GM21619 (cell line): ENCODE measurements at regions not wholly inside any gene's neighbourhood (a gene's known extent, or its start where the extent isn't known, plus 50 kb on each side); places are given as distances from the start of the nearest gene placed in this dataset.

Experiments used
- ATAC-seq: cut with Tn5 transposase; IDR thresholded peaks from one replicate; pipeline ENCODE4 v1.9.1; 2021; ENCODE audit not compliant: unreplicated experiment

DNA sequence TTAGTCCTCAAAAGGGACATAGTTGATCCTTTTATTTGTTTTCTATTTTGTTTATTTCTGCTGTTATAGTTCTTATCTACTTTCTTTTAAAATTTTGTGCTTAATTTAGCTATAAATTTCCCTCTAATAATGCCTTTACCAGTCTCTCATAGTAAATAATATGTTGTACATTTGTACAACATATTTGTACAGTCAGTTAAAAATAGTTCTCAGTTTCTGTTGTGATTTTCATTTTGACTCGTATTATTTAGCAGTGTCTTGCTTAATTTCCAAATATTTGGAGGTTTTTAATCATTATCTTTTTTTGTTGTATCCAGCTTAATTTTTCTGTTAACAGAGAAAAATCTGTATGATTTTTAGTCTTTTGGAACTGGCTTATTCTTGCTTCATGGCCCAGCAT is 443.6 kb upstream of the TRIB2 start:
- ATAC-seq = no peak

DNA sequence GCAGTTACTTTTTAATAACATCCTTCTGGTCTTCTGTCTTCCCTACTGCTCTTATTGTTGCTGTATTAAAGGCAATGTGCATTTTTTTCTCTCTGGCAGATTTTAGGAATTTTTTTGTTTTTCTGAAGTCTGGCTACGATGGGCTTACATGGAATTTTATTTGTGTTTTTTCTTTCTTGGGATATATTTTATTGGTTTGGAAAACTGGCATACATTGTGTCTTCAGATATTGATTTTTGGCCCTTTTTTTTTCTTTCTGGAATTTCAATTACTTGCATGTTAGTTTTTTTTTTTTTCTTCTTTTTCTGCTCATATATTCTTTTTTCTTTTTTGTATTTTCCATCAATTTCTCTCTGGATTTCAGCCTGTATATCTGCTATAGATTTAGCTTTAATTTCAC is 442.1 kb upstream of the TRIB2 start:
- ATAC-seq = no peak

DNA sequence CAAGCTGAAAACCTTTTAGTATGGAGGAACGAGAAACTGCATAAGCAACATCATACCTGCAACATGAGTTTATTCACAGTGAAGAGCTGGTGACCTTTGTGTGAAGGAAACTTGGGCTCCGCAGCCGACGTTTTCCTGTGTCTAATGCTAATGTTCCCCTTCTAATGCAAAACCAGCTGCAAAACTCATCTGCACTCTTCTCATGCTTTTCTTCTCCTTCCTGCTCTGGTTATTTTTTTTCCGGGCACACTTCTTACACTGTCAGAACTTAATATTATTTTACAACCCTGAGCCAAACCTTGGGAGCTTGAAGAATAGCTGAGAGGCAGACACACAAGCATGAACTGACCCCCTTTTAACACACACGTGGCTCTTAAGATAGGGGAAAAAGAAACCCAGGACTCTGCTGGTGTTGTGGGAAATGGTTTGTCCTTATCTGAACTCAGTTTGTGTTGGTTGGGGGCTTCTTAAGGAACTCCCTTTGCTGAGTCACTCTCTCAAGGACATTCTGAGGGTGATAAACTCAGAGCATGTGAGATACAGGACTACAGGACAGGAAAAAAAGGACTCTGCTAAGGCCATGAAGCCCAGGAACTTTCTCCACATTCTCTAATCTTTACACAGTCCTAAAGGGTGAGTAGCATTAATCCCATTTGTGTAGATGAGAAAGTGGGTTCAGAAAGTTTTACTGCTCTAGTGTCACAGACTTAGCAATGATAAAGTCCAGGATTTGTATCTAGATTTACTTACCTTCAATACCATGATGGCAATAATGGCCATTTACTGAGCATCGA is 439.3 kb upstream of the TRIB2 start:
- no peak for ATAC-seq

DNA sequence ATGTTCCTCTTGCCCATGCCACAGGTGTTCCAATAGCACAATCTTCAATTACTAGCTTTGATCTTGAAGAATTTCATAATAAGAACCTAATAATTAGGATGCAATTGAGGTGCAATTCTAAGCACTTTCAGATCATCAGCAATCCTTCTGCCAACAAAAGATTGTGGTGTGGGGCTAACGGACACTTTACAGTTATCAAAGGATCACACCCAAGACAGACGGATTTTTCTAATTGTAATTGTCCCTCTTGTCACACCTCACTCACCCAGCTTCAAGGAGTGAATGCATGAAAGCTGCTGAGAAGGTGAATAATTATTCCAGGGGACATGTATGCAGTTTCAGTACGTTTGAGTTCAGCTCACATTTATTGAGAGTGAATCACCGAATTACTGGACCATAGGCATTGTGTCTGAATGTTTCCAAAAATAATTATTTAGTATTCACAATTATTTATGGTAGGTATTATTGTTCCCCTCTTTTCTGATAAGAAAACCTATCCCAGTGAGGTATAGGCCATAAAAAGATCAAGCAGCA is 438.5 kb upstream of the TRIB2 start:
- no peak for ATAC-seq

DNA sequence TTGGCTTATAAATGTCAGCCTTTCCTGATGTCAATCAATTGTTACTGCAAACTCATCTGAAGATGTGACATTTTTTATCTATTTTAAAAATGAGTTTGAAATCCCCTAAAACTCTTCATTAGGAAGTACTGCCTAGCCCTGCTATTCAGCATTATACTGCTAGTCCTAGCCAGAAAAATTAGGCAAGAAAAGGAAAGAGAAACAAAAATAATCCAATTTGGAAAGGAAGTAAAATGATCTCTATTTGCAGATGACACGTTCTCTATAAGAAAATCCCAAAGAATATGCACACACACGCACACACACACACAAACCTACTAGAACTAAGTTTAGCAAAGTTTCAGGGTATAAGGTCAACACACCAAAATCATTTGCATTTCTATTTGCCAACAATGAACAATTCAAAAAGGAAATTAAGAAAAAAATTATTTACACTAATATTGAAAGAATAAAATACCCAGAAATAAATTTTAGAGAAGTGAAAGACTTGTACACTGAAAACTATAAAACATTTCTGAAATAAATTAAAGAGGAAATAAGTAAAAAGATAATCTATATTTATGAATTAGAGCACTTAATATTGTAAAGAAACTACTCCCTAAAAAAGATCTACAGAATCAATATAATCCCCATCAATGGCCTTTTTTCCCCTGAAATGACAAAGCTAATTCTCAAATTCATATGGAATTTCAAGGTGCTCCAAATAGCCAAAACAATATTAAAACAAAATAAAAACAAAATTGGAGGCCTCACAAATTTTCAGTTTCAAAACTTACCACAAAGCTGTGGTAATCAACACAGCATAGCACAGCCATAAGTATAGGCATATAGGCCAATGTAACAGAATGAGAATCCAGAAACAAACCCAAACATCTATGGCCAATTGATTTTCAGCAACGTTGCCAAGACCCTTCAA is 433.7 kb upstream of the TRIB2 start:
- peak; percentile 74 for ATAC-seq

DNA sequence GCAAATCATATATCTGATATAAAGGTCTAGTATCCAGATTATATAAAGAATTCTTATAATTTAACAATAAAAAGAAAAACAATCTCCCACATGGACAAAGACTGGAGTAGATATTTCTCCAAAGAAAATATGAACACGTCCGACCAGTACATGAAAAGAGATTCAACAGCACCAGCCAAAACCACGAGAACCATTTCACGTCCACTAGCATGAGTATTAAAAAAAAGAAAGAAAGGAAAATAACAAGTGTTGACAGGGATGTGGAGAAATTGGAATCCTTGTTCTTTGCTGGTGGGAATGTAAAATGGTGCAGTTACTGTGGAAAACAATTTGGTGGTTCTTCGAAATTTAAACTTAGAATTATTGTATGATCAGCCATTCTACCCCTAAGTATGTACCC is 432.7 kb upstream of the TRIB2 start:
- no peak for ATAC-seq

DNA sequence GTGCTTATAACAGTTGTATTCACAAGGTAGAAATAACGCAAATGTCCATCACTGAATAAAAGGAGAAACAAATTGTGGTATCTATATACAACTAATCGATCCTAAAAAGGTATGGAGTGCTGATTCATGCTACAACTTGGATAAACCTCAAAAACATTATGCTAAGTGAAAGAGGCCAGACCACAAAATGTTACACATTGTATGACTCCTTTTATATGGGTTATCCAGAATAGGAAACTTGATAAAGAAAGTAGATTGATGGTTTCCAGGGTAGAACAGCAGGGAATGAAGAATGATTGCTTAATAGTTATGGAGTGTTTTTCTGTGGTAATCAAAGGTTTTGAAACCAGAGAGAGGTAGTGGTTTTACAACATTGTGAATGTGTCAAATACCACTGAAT is 432.2 kb upstream of the TRIB2 start:
- ATAC-seq = no peak

DNA sequence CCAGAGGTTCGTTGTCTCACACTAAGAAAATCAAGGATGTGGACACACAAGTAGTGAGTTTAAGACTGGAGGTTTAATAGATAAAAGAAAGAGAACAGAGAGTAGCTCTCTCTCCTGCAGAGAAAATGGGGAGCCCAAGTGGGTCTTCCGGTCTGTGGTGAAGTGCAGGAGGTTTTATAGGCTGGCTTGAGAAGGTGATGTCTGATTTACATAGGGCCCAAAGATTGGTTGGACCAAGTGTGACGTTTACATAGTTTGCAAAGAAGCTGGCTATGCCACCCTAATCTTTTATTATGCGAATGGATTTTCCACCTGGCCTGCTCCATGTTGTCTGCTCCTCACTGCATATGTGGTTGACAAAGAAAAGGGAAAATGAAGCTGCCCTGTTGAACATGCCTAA is 430.4 kb upstream of the TRIB2 start:
- no peak for ATAC-seq

DNA sequence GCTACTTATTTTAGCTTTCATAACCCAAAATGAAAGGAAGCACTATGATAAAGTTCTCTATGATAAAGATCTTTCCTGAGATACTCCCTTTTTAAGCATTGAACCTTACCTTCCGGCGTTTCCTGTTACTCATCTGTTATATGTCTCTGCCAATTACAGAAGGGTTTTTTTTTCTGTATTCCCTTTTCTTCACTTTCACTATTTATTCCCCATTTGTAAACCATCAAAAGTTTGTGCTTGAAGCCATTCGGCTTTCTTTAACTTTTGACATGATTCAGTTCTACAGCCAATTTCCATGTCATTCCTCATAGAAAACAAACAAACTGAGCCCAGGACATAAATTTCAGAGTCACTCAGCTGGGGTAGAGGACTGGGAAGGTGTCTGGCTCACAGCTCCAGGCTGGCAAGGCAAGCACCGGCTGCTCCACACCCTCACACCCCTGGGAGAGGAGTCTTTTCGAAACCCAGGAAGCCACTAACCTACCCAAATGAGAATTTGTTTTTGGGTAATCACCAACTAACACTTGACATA is 429.4 kb upstream of the TRIB2 start:
- no peak for ATAC-seq

DNA sequence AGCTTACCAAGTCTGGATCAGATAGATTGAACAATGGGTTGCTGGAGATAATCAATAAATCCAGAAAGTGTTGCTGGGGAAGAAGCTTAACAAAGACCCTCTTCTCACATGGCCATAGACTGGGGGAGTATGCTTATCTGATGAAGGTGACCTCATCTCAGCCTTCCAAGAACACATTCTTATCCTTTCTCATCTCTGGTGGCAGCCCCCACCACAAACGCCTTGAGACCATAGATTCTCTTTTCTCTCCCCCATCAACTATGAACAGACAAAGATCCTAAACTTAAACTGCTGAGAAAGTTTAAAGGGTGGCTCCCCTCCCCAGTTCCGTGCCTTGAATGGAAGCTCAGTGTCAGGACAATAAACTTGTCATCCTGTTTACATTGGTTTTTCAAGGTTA is 428.7 kb upstream of the TRIB2 start:
- no peak for ATAC-seq

DNA sequence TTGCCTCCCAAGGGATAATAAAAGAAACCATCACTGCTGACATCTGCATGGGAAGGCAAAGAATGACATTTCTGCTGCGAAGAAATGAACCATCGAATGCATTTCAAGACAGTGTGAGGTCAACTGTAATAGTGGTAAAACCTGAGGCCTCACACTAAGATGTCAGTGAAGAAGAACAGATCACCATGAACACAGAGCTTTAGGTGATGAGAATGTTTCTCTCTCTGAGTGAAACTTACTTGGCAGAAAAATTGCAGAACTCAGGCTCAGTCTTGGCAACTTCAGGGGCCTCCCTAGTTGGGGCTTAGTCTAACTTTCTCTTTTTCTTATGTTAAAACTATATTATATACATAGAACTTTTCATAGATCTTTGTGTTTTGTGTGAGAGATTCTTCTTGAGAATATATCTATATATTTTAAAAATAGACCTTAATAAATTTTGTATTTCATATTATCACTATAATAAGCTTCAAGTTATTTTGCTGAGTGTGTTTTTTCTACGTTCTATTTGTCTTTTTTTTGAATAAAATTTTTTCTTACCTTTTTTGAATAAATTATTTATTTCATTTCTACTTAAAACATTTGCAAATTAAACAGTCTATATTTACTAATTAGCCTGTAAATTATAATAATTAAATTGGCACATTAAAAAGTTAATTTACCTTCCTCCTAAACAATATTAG is 427.5 kb upstream of the TRIB2 start:
- ATAC-seq = no peak

DNA sequence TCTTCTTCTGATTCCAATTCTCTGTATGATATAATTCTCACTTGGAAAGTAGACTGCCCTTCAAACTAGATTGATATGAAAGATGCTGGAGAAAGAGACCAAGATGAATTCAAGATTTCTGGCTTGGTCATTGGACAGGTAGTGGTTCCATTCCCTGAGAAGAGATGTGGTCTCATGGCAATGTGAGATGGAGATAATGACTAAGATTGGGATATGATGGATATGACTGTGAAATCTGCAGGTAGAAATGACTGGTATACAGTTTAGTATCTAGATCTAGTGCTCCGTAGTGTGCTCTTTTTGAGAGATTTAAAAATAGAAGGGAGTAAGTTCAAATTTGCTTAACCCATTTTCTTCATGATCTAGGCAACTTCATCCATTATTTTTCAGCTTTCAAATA is 425.4 kb upstream of the TRIB2 start:
- no peak for ATAC-seq

DNA sequence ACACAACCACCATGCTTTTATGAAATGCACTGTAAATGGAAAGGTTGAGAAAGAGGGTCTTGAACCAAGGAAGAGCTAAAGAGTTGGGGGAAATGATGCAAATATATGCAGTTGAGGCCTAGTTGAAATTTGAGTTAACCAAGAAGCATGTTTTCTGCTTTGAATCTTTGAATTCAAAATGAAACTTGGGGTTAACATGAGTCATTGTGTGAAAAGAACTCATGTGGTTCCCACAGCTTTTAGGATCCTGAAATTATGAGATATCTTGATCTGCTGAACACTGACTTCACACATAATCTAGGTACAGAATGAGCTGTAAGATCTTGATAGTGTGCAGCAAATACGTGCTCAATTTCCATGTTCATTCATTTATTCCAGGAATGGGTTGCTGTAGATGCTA is 422.9 kb upstream of the TRIB2 start:
- ATAC-seq = peak; percentile 97

DNA sequence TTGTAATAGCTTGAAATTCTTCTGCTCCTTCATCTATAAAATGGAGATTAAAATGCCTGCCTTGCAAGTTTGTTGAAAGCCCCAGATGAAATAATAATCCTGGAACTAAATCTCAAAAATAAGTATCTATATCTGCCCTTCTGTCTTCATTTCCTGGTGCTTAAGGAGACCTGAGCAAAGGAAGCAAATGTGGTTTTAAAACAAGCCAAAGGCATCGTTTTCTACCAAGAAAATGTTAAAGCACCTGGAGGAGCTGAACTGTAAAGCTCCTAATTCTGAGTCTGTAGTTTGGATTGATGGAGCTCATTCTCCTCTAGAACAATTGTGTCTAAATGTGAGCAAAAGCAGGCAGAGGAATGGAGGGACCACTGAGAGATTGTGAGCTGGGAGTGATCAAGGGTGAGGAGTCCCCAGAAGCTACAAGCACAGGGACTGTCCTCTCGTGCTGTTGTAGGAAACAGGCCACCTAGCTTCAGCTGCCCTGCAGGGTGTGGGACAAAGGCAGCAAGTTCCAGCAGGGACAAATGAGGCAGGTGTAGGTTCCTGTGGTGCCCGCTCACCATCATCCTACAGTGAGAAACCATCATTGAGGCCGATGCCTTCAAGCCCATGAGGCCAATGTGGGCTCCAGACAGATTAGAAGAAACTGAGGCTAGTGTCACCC is 420.7 kb upstream of the TRIB2 start:
- no peak for ATAC-seq

DNA sequence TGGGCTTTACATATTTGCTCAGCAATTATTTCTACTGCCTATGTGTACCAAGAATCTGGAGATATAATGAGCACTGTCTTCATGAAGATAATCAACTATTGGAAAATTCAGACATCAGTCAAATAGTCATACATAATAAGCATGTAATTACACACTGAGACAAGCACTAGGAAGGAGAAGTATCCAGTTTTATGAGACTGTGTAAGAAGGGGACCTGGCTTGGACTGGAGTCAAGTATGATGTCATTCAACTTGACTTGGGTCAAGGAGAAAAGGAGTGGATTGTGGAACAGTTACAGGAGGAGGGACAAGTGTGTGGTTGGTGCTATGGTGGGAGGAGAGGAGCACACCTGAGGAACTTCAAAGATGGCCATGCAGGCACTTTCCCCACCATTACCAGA is 419.8 kb upstream of the TRIB2 start:
- no peak for ATAC-seq

DNA sequence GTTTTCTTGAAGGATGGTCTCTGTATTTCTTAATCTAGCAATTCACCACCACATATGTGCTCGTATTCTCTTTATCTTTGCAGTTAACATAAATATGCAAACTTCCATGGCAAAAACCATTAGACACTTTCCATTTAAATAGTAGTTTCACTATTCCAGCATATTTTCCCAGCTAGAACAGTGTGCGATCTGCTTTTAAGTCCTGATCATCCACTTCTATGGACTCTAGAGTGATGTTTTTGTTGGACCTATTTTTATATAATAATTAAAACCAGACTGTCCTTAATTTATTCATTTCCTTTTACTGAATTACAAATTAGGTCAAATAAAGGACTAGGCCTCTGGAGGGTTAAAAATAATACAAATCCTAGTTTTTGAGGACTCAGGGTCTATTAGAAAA is 418.4 kb upstream of the TRIB2 start:
- ATAC-seq = no peak

DNA sequence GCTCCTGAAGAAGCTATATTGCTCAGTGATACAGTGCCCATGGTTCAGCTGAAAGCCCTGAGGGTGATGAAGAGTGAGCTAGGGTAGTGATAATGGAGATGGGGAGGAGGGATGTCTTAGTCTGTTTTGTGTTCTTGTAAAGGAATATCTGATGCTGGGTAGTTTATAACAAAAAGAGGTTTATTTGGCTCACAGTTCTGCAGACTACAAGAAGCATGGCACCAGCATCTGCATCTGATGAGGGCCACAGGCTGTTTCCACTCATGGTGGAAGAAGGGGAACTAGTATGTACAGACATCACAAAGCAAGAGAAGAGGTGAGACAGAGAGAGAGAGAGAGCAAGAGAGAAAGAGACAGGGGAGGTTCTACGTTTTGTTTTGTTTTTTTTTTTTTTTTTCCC is 417.3 kb upstream of the TRIB2 start:
- no peak for ATAC-seq

DNA sequence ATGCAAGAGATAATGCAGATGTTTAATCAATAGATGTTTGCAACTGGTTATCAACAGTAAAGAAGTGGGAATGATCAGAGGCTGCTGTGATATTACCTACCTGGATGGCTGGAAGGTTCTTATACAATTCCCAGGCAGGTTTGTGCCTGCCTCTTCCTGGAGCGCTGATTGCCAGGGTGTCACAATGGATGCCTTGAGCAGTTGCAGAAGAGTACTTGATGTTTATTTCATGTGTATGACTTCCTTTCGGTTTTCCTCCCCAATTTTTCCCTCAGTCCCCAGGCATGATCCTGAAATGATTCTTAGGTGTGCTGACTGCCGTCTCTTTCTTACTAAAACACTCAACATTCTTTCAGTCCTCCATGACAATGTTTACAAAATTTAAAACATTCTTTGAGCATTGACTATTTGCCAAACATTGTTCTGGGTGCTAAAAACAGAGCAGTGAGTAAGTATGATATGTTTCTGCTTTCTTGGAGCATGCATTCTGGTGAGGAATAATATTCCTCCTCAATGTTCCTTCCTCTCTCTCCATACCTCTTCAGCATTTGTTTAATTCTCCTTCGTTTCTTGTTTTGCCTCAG is 416.6 kb upstream of the TRIB2 start:
- ATAC-seq = no peak

DNA sequence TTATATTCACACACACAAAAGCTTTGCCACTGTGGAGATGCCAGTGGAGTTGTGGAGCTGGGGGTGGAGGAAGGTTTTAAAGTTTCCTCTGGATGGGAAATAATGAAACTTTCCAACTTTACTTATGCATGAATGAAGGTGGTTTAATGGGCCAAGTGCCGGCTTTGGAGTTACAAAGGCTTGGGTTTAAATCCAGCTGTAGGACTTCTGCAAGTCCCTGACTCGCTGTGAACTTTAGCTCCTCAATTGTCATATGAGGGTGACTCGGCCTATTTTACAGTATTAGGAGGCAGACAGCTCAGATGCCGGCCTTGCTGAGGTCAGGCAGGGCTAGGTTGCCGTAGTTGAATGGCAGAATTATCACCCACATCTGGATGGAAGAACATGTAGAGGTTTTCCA is 415.8 kb upstream of the TRIB2 start:
- ATAC-seq = no peak

DNA sequence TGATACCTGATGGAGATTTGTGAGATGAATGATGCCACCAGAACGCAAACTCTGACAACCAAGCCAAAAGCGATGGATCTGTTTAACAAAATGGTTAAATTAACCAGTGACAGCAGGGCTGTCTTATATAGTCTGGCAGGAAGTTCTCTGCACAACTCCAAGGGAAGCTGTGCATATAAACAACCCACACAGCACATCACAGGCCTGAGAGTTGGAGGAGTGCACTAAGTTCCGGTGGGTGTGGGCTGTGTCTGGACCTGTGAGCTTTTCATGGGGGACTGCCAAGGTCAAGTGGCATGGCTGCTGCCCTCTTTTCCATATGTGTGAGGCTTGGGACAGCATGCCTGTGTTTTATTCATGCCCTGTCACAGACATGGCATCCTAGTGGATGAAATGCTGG is 414.6 kb upstream of the TRIB2 start:
- no peak for ATAC-seq
